ENCODE measurements at regions not wholly inside any gene's neighbourhood (a gene's known extent, or its start where the extent isn't known, plus 50 kb on each side); places are given as distances from the start of the nearest gene placed in this dataset.

DNA sequence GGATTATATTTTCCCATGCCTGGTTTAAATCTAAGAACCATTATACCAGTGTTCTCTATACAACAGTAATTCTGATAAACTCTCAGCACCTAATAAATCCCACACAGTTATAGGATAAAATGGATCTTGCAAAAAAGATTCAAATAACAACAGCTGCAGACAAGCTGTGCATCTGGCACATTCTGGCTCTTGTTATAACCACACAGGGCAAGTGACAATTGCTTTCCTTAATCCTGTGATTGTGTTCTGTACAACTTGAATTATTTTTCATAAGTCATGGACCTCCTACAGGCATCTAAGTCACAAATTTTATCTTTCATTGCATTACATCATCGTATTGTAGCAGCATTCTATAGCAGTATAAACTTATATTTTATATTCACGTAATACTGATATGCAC, 948.3 kb downstream of the SLITRK1 start:
- H3K9me3 ChIP-seq (ENCODE audit: control insufficient read depth, low read length) = no peaks in the 10 kb centered on the region
- no peak overlapping the region for H3K4me2 ChIP-seq (ENCODE audit: low read length)
- no peaks in the 10 kb centered on the region for H3K4me1 ChIP-seq
- H3K4me3 ChIP-seq (ENCODE audit: low read depth, low read length) = no peak overlapping the region
- no peak overlapping the region for H2AFZ ChIP-seq
- no peaks in the 10 kb centered on the region for H3K36me3 ChIP-seq (ENCODE audit: control insufficient read depth, insufficient read depth, low read length)
- H3K27me3 ChIP-seq (ENCODE audit: control insufficient read depth, insufficient read depth, low read length) = no peaks in the 10 kb centered on the region
- H3K79me2 ChIP-seq = no peaks in the 10 kb centered on the region
- no peak overlapping the region for H3K9ac ChIP-seq
- TF ChIP-seq, protein P1, sequence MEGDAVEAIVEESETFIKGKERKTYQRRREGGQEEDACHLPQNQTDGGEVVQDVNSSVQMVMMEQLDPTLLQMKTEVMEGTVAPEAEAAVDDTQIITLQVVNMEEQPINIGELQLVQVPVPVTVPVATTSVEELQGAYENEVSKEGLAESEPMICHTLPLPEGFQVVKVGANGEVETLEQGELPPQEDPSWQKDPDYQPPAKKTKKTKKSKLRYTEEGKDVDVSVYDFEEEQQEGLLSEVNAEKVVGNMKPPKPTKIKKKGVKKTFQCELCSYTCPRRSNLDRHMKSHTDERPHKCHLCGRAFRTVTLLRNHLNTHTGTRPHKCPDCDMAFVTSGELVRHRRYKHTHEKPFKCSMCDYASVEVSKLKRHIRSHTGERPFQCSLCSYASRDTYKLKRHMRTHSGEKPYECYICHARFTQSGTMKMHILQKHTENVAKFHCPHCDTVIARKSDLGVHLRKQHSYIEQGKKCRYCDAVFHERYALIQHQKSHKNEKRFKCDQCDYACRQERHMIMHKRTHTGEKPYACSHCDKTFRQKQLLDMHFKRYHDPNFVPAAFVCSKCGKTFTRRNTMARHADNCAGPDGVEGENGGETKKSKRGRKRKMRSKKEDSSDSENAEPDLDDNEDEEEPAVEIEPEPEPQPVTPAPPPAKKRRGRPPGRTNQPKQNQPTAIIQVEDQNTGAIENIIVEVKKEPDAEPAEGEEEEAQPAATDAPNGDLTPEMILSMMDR (IDR thresholded peaks at IDR 0.05) = no peak
- H3K27ac ChIP-seq = no peak overlapping the region

DNA sequence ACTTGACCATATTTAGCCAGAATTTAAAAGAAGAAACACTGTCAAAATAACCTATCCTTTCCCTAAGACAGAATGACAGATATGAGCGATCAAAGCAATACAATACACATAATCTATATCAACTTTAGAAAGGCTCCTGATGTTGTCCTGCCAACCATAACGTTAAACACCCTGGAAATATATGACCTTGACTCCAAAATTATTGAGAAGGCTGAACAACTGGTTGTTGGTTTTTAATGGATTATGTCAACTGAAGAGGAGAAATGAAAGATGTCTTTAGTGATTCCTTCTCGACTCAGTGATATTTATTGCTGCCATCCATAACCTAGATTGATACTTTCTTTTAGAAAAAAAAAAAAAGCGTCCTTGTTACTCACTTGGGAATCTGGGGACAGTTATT, 957.2 kb downstream of the SLITRK1 start:
- Histone ChIP-seq H3K4me2 (ENCODE audit: low read length) (no peak overlapping the region), H3K4me1 (no peaks in the 10 kb centered on the region), H3K9me3 (ENCODE audit: control insufficient read depth, low read length) (no peaks in the 10 kb centered on the region), H3K36me3 (ENCODE audit: control insufficient read depth, insufficient read depth, low read length) (no peaks in the 10 kb centered on the region), H3K9ac (no peak overlapping the region), H3K79me2 (no peaks in the 10 kb centered on the region), H3K4me3 (ENCODE audit: low read depth, low read length) (no peak overlapping the region), H3K27me3 (ENCODE audit: control insufficient read depth, insufficient read depth, low read length) (no peaks in the 10 kb centered on the region), H3K27ac (no peak overlapping the region), H2AFZ (no peak overlapping the region)
- TF ChIP-seq, protein P1 (IDR thresholded peaks at IDR 0.05) = no peak

DNA sequence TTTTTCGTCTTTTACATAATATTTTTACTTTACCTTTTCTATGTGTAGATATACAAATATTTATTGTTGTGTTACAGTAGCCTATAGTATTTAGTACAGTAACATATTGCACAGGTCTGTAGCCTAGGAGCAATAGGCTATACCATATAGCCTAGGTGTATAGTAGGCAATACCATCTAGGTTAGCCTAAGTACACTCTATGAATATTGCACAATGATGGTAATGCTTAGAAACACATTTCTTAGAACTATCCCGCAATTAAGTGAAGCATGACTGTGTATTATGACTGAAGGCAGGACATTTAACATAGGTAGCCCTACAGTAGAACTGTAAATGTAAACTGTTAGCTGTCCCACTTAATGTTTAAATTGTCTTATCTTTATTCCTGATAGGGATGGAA, 964.3 kb downstream of the SLITRK1 start:
- Histone ChIP-seq H3K27me3 (ENCODE audit: control insufficient read depth, insufficient read depth, low read length) (no peaks in the 10 kb centered on the region), H3K9me3 (ENCODE audit: control insufficient read depth, low read length) (no peaks in the 10 kb centered on the region), H3K27ac (no peak overlapping the region), H3K4me1 (no peaks in the 10 kb centered on the region), H2AFZ (no peak overlapping the region), H3K36me3 (ENCODE audit: control insufficient read depth, insufficient read depth, low read length) (no peaks in the 10 kb centered on the region), H3K79me2 (no peaks in the 10 kb centered on the region), H3K4me3 (ENCODE audit: low read depth, low read length) (no peak overlapping the region), H3K4me2 (ENCODE audit: low read length) (no peak overlapping the region), H3K9ac (no peak overlapping the region)
- TF ChIP-seq, protein P1 (IDR thresholded peaks at IDR 0.05) = no peak

DNA sequence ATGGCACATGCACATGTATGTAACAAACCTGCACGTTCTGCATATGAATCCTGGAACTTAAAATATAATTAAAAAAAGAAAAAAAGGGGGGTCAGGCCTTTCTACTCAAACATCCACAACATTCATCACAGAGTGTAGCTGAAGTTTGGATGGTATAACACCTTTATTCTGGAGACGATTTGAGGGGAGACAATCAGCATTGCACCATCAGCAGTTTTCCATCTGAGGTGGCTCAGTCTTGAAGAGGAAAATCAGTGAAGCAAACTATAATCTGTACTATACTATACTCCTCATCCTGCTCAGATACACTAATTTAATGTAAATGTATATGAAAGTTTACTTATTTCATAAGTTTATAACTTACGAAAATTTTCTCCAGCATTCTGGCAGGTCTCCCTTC, 969.7 kb downstream of the SLITRK1 start:
- Histone ChIP-seq H3K27me3 (ENCODE audit: control insufficient read depth, insufficient read depth, low read length) (no peaks in the 10 kb centered on the region), H2AFZ (no peak overlapping the region), H3K4me1 (no peaks in the 10 kb centered on the region)

DNA sequence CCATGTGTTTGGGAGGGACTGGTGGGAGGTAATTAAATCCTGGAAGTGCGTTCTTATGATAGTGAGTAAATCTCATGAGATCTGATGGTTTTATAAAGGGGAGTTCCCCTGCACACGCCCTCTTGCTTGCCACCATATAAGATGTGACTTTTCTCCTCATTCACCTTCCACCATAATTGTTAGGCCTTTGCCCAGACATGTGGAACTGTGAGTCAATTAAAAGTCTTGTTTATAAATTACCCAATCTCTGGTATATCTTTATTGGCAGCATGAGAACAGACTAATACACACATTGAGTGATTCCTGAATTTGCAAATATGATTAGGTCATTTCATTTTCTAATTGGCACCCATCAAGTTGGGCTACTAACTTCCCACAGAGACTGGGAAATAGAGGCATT, 977.2 kb downstream of the SLITRK1 start:
- no peaks in the 10 kb centered on the region for H3K9me3 ChIP-seq (ENCODE audit: control insufficient read depth, low read length)
- no peak overlapping the region for H3K4me3 ChIP-seq (ENCODE audit: low read depth, low read length)
- no peak overlapping the region for H3K27ac ChIP-seq
- no peaks in the 10 kb centered on the region for H3K27me3 ChIP-seq (ENCODE audit: control insufficient read depth, insufficient read depth, low read length)
- H3K79me2 ChIP-seq = no peaks in the 10 kb centered on the region
- H3K36me3 ChIP-seq (ENCODE audit: control insufficient read depth, insufficient read depth, low read length) = no peaks in the 10 kb centered on the region
- H2AFZ ChIP-seq = no peak overlapping the region
- TF ChIP-seq, protein P1 (IDR thresholded peaks at IDR 0.05) = no peak
- no peaks in the 10 kb centered on the region for H3K4me1 ChIP-seq
- no peak overlapping the region for H3K4me2 ChIP-seq (ENCODE audit: low read length)
- H3K9ac ChIP-seq = no peak overlapping the region

More for the DNA sequence above, 969.7 kb downstream of the SLITRK1 start:
- H3K9me3 ChIP-seq (ENCODE audit: control insufficient read depth, low read length) = no peaks in the 10 kb centered on the region
- no peak overlapping the region for H3K9ac ChIP-seq
- TF ChIP-seq, protein P1 (IDR thresholded peaks at IDR 0.05) = no peak
- no peak overlapping the region for H3K4me2 ChIP-seq (ENCODE audit: low read length)
- no peak overlapping the region for H3K4me3 ChIP-seq (ENCODE audit: low read depth, low read length)
- H3K27ac ChIP-seq = no peak overlapping the region
- no peaks in the 10 kb centered on the region for H3K36me3 ChIP-seq (ENCODE audit: control insufficient read depth, insufficient read depth, low read length)
- no peaks in the 10 kb centered on the region for H3K79me2 ChIP-seq
